Loucy (cell line): ENCODE measurements at regions not wholly inside any gene's neighbourhood (a gene's known extent, or its start where the extent isn't known, plus 50 kb on each side); places are given as distances from the start of the nearest gene placed in this dataset.

Experiments used
- CTCF ChIP-seq: fragments of 200-600 bp; sonication (generic); conservative IDR thresholded peaks from 2 replicates; pipeline ENCODE4 v1.5.1; 2014; ENCODE audit warnings: mild to moderate bottlenecking, antibody characterized with exemption, low read length
- EZH2phosphoT487 ChIP-seq: fragments of 200-600 bp; IDR thresholded peaks from 2 replicates; pipeline ENCODE4 v1.6.1; 2018; ENCODE audit warnings: antibody characterized with exemption, mild to moderate bottlenecking, moderate library complexity, borderline replicate concordance

DNA sequence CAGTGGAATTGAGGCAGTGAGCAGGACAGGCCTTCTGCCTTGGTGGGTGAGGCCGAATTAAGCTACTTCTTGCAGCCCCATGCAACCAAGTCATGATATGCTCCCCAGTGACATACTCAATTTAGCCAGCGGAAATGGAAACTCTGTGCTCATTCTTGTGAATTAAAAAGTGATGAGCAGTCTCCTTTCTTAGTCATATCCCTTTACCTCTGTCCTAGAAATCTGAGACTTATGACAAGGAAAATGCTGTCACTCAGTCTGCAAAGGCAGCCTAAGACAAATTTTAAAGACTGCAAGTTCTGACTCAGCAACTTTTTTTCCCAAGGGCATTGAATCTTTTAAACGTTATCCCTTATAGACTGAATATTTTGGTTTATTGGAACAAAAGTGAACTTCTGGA lies 218.2 kb downstream of the SH3BP4 start:
- TF ChIP-seq CTCF (no peak), EZH2phosphoT487 (no peak)
